Thoracic aorta (tissue), 2 donors: ENCODE measurements at regions not wholly inside any gene's neighbourhood (a gene's known extent, or its start where the extent isn't known, plus 50 kb on each side); places are given as distances from the start of the nearest gene placed in this dataset.

ENCODE experiments used
- ATAC-seq: fragments of 150-250 bp; one replicate; pipeline ENCODE4 v1.8.0; 2017; ENCODE audit warnings: low read depth; ENCODE audit not compliant: insufficient number of reproducible peaks, low FRiP score
- DNase-seq: peaks from one replicate; pipeline ENCODE4 v3.0.0-alpha.2; 2020; ENCODE audit warnings: low spot score
- H3K27ac ChIP-seq, 2 donors: fragments of 200-600 bp; sonication (generic); 1 replicate in 1 of 2; 2 replicates in 1 of 2; pipeline ENCODE4 v1.5.1; 2016; ENCODE audit warnings: mild to moderate bottlenecking in 2 of 2, moderate library complexity in 2 of 2
- H3K27me3 ChIP-seq: fragments of 200-600 bp; sonication (generic); replicated peaks from 2 replicates; pipeline ENCODE4 v1.6.0; 2016; ENCODE audit warnings: mild to moderate bottlenecking; ENCODE audit not compliant: insufficient read depth
- H3K36me3 ChIP-seq: fragments of 200-600 bp; sonication (generic); one replicate; pipeline ENCODE4 v1.5.1; 2016
- H3K4me1 ChIP-seq, 2 donors: fragments of 200-600 bp; sonication (generic); 1 replicate in 1 of 2; 2 replicates in 1 of 2; pipeline versions ENCODE4 v1.5.1 to v1.6.0; 2016; ENCODE audit warnings: low read depth in 2 of 2, mild to moderate bottlenecking in 1 of 2; ENCODE audit not compliant: control insufficient read depth in 1 of 2
- H3K4me3 ChIP-seq: fragments of 200-600 bp; sonication (generic); 2 replicates; pipeline ENCODE4 v1.5.1; 2016; ENCODE audit warnings: mild to moderate bottlenecking
- H3K9me3 ChIP-seq: fragments of 200-600 bp; sonication (generic); 2 replicates; pipeline ENCODE4 v1.5.1; 2016
- CTCF ChIP-seq: fragments of 200-600 bp; sonication (generic); IDR thresholded peaks from one replicate; pipeline ENCODE4 v1.5.1; 2019; ENCODE audit warnings: antibody characterized with exemption

- Histone ChIP-seq H3K4me3 (no peak overlapping the region), H3K27ac (no peak overlapping the region), H3K4me1 (no peaks in the 10 kb centered on the region), H3K9me3 (no peaks in the 10 kb centered on the region), H3K27me3 (no peaks in the 10 kb centered on the region), H3K36me3 (no peaks in the 10 kb centered on the region)
- DNase-seq (no peak), ATAC-seq (no peak)
- TF ChIP-seq CTCF, result no peak
Observed at GRCh38 chr16:79411357-79411756, 189.2 kb downstream of the MAF start.

DNA sequence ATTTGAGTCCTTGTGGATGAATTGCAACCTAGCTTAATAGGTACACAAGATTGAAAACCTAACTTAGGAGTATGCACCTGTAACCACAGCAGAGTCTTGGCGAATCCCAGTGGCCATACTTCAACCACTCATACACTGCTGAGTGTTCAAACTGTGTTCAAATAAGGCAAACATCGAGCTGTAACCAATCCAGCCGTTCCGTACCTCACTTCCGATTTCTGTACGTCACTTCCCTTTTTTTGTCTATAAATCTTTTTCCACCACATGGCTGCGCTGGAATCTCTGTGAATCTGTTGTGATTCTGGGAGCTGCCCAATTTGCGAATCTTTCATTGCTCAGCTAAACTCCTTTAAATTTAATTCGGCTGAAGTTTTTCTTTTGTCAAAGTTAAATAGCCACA, 190.6 kb downstream of the MAF start:
- no peak for TF ChIP-seq CTCF
- Histone ChIP-seq H3K4me1 (no peaks in the 10 kb centered on the region), H3K27me3 (no peaks in the 10 kb centered on the region), H3K9me3 (peaks cover 3% of the 10 kb centered on the region), H3K4me3 (no peak overlapping the region), H3K27ac (no peak overlapping the region), H3K36me3 (no peaks in the 10 kb centered on the region)
- DNase-seq, result no peak
- no peak for ATAC-seq

DNA sequence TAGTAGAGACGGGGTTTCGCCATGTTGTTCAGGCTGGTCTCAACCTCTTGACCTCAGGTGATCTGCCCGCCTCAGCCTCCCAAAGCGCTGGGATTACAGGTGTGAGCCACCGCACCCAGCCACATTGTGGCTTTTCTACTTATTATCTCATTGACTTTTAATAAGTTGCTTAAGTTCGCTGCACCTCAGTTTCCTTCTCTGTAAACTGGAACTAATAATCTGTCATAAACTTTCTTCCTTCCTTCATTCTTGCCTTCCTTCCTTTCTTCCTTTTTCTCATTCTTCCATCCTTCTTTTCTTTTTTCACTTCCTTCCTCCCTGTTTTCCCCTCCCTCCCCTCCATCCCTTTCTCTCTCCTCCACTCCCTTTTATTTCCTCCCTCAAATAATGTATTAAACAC, 192.2 kb downstream of the MAF start:
- Histone ChIP-seq H3K36me3 (no peaks in the 10 kb centered on the region), H3K4me1 (no peaks in the 10 kb centered on the region), H3K27me3 (no peaks in the 10 kb centered on the region), H3K27ac (no peak overlapping the region), H3K9me3 (peaks cover 3% of the 10 kb centered on the region), H3K4me3 (no peak overlapping the region)
- ATAC-seq (no peak), DNase-seq (no peak)
- TF ChIP-seq CTCF, result no peak

GRCh38 chr16:79407461-79408135, 192.9 kb downstream of the MAF start:
- no peaks in the 10 kb centered on the region for H3K36me3 ChIP-seq
- peaks cover 3% of the 10 kb centered on the region for H3K9me3 ChIP-seq
- no peak for TF ChIP-seq CTCF
- H3K27ac ChIP-seq, result no peak overlapping the region
- no peak for ATAC-seq
- no peaks in the 10 kb centered on the region for H3K27me3 ChIP-seq
- no peaks in the 10 kb centered on the region for H3K4me1 ChIP-seq
- H3K4me3 ChIP-seq, result no peak overlapping the region
- DNase-seq, result no peak

GRCh38 chr16:79407005-79407404, 193.5 kb downstream of the MAF start:
- H3K4me1 ChIP-seq, result no peaks in the 10 kb centered on the region
- no peak overlapping the region for H3K4me3 ChIP-seq
- no peaks in the 10 kb centered on the region for H3K36me3 ChIP-seq
- H3K27ac ChIP-seq, result no peak overlapping the region
- no peaks in the 10 kb centered on the region for H3K27me3 ChIP-seq
- no peak for DNase-seq
- no peak for TF ChIP-seq CTCF
- H3K9me3 ChIP-seq, result peaks cover 3% of the 10 kb centered on the region
- ATAC-seq, result no peak
